ENCODE measurements at regions not wholly inside any gene's neighbourhood (a gene's known extent, or its start where the extent isn't known, plus 50 kb on each side); places are given as distances from the start of the nearest gene placed in this dataset.

- DNase-seq = no peak
- H3K9me3 Mint-ChIP-seq (ENCODE audit: unreplicated experiment) = no peaks in the 10 kb centered on the region
- no peak overlapping the region for H3K4me3 Mint-ChIP-seq (ENCODE audit: unreplicated experiment)
- H3K27me3 Mint-ChIP-seq (ENCODE audit: unreplicated experiment) = no peaks in the 10 kb centered on the region
- H3K27ac Mint-ChIP-seq (ENCODE audit: unreplicated experiment) = no peak overlapping the region
- no peaks in the 10 kb centered on the region for H3K4me1 Mint-ChIP-seq (ENCODE audit: low read depth, unreplicated experiment)
- no peak for TF ChIP-seq CTCF (IDR thresholded peaks at IDR 0.05; ENCODE audit: partially characterized antibody, unreplicated experiment)
- H3K36me3 Mint-ChIP-seq (ENCODE audit: unreplicated experiment) = peaks cover 3% of the 10 kb centered on the region
Observed at GRCh38 chr6:100996409-100996808, 115.3 kb upstream of the ASCC3 start.

- Mint-ChIP-seq H3K27me3 (ENCODE audit: unreplicated experiment) (no peaks in the 10 kb centered on the region), H3K4me3 (ENCODE audit: unreplicated experiment) (no peak overlapping the region), H3K27ac (ENCODE audit: unreplicated experiment) (no peak overlapping the region), H3K9me3 (ENCODE audit: unreplicated experiment) (no peaks in the 10 kb centered on the region), H3K4me1 (ENCODE audit: low read depth, unreplicated experiment) (no peaks in the 10 kb centered on the region), H3K36me3 (ENCODE audit: unreplicated experiment) (no peaks in the 10 kb centered on the region)
- no peak for TF ChIP-seq CTCF (IDR thresholded peaks at IDR 0.05; ENCODE audit: partially characterized antibody, unreplicated experiment)
- DNase-seq = no peak
Observed at GRCh38 chr6:100998111-100998510, 117.0 kb upstream of the ASCC3 start.

- Mint-ChIP-seq H3K4me1 (ENCODE audit: low read depth, unreplicated experiment) (no peaks in the 10 kb centered on the region), H3K27ac (ENCODE audit: unreplicated experiment) (no peak overlapping the region), H3K4me3 (ENCODE audit: unreplicated experiment) (no peak overlapping the region), H3K36me3 (ENCODE audit: unreplicated experiment) (no peaks in the 10 kb centered on the region), H3K9me3 (ENCODE audit: unreplicated experiment) (no peaks in the 10 kb centered on the region), H3K27me3 (ENCODE audit: unreplicated experiment) (no peaks in the 10 kb centered on the region)
- DNase-seq = no peak
- no peak for TF ChIP-seq CTCF (IDR thresholded peaks at IDR 0.05; ENCODE audit: partially characterized antibody, unreplicated experiment)
Observed at GRCh38 chr6:100999034-100999597, 118.0 kb upstream of the ASCC3 start.

- no peak for TF ChIP-seq CTCF (IDR thresholded peaks at IDR 0.05; ENCODE audit: partially characterized antibody, unreplicated experiment)
- Mint-ChIP-seq H3K4me3 (ENCODE audit: unreplicated experiment) (no peak overlapping the region), H3K36me3 (ENCODE audit: unreplicated experiment) (no peaks in the 10 kb centered on the region), H3K27ac (ENCODE audit: unreplicated experiment) (no peak overlapping the region), H3K9me3 (ENCODE audit: unreplicated experiment) (no peaks in the 10 kb centered on the region), H3K27me3 (ENCODE audit: unreplicated experiment) (no peaks in the 10 kb centered on the region), H3K4me1 (ENCODE audit: low read depth, unreplicated experiment) (no peaks in the 10 kb centered on the region)
- no peak for DNase-seq
Observed at GRCh38 chr6:101000341-101000740, 119.2 kb upstream of the ASCC3 start.

- H3K36me3 Mint-ChIP-seq (ENCODE audit: unreplicated experiment) = no peaks in the 10 kb centered on the region
- no peaks in the 10 kb centered on the region for H3K9me3 Mint-ChIP-seq (ENCODE audit: unreplicated experiment)
- DNase-seq = no peak
- no peaks in the 10 kb centered on the region for H3K27me3 Mint-ChIP-seq (ENCODE audit: unreplicated experiment)
- H3K27ac Mint-ChIP-seq (ENCODE audit: unreplicated experiment) = no peak overlapping the region
- H3K4me1 Mint-ChIP-seq (ENCODE audit: low read depth, unreplicated experiment) = no peaks in the 10 kb centered on the region
- TF ChIP-seq CTCF (IDR thresholded peaks at IDR 0.05; ENCODE audit: partially characterized antibody, unreplicated experiment) = no peak
- no peak overlapping the region for H3K4me3 Mint-ChIP-seq (ENCODE audit: unreplicated experiment)
Observed at GRCh38 chr6:101001012-101001411, 119.9 kb upstream of the ASCC3 start.
